Skeletal muscle tissue (tissue), 3 donors: ENCODE measurements at regions not wholly inside any gene's neighbourhood (a gene's known extent, or its start where the extent isn't known, plus 50 kb on each side); places are given as distances from the start of the nearest gene placed in this dataset.

Experiments
- H3K27ac ChIP-seq: one replicate; pipeline ENCODE4 v1.7.0; 2013; ENCODE audit warnings: mild to moderate bottlenecking, low read depth, low read length, inconsistent platforms
- H3K27me3 ChIP-seq, 3 donors: one replicate each; pipeline ENCODE4 v1.7.0; 2013; ENCODE audit warnings: low read length in 3 of 3; ENCODE audit not compliant: control insufficient read depth in 3 of 3, insufficient read depth in 3 of 3
- H3K36me3 ChIP-seq, 3 donors: one replicate each; pipeline ENCODE4 v1.7.0; 2013; ENCODE audit warnings: low read length in 3 of 3; ENCODE audit not compliant: control insufficient read depth in 3 of 3, insufficient read depth in 3 of 3
- H3K4me1 ChIP-seq, 3 donors: one replicate each; pipeline ENCODE4 v1.7.0; 2013; ENCODE audit warnings: low read length in 3 of 3, mild to moderate bottlenecking in 3 of 3; ENCODE audit not compliant: control insufficient read depth in 3 of 3, insufficient read depth in 3 of 3
- H3K4me3 ChIP-seq, 3 donors: one replicate each; pipeline ENCODE4 v1.7.0; 2013; ENCODE audit warnings: low read length in 3 of 3
- H3K9ac ChIP-seq, 3 donors: one replicate each; pipeline ENCODE4 v1.7.0; 2013; ENCODE audit warnings: low read length in 3 of 3, mild to moderate bottlenecking in 3 of 3, moderate library complexity in 2 of 3, low read depth in 1 of 3
- H3K9me3 ChIP-seq, 3 donors: one replicate each; pipeline ENCODE4 v1.7.0; 2013; ENCODE audit warnings: low read length in 3 of 3; ENCODE audit not compliant: control insufficient read depth in 3 of 3
- donor health status: Osteomylitis.

DNA sequence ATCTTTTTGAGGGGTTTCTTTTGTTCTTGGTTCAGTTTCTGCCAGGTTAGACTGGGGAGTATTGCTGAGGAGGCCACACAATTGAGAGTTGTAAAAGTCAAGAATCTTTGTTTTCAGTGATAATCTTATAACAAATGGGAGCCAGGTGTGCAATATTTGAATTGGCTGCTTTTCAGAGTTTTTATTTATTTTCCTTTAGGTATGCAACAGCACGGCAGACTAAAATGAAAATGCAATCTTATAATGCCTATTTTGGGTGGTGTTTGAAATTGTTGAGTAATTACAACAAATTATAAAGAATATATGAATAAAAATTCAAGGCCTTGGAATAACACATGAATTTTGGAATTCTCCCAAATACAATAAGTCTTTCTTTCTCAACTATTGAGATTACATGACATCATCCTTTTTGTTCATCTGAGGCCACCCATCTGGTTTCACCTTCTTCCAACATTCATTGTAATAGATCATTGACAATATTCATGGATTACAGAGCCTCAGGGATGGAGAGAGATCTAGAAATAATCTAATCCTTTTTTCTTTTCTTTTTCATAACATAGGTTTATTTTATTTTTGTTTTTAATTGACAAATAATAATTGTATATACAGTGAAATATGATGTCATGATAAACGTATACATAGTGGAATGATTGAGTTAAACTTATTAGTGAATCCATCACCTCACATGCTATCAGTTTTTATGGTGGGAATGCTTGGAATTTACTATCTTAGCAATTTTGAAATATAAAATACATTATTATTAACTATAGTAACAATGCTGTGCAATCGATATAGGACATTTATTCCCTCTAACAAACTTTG is 1061.0 kb downstream of the NR2F1-AS1 start:
- no peak overlapping the region for H3K4me3 ChIP-seq

GRCh38 chr5:92518318-92518904 is 1062.6 kb downstream of the NR2F1-AS1 start:
- Histone ChIP-seq H3K27me3 (no peaks in the 10 kb centered on the region), H3K9me3 (no peaks in the 10 kb centered on the region), H3K4me3 (no peak overlapping the region), H3K4me1 (no peaks in the 10 kb centered on the region), H3K36me3 (no peaks in the 10 kb centered on the region), H3K27ac (no peak overlapping the region), H3K9ac (no peak overlapping the region)

More for the DNA sequence above, 1061.0 kb downstream of the NR2F1-AS1 start:
- Histone ChIP-seq H3K9me3 (no peaks in the 10 kb centered on the region), H3K27me3 (no peaks in the 10 kb centered on the region), H3K27ac (no peak overlapping the region), H3K36me3 (no peaks in the 10 kb centered on the region), H3K4me1 (no peaks in the 10 kb centered on the region), H3K9ac (no peak overlapping the region)

- Histone ChIP-seq H3K27ac (no peak overlapping the region), H3K9ac (no peak overlapping the region), H3K9me3 (peaks cover 3 to 9% (median 7%) of the 10 kb centered on the region in 3 donors), H3K27me3 (no peaks in the 10 kb centered on the region), H3K4me3 (no peak overlapping the region), H3K4me1 (no peaks in the 10 kb centered on the region), H3K36me3 (no peaks in the 10 kb centered on the region)
These were observed 1066.1 kb downstream of the NR2F1-AS1 start for GRCh38 chr5:92514896-92515295.

DNA sequence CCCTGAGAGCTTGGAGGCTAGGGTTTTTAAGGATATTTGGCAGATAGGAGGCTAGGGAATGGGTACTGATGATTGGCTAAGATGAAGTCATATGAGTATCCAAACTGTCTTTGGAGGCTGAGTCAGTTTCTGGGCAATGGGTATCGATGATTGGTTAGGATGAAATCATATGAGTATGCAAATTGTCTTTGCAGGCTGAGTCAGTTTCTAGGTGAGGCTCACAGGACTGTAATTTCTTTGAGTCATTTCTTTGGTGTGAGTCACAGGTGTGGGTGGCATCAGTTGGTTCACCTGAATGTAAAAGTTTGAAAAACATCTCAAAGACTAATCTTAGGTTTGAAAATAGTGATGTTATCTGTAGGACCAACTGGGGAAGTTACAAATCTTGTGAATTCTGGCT is 1068.0 kb downstream of the NR2F1-AS1 start:
- H3K36me3 ChIP-seq: no peaks in the 10 kb centered on the region
- no peak overlapping the region for H3K27ac ChIP-seq
- H3K4me3 ChIP-seq: no peak overlapping the region
- no peaks in the 10 kb centered on the region for H3K4me1 ChIP-seq
- H3K27me3 ChIP-seq: no peaks in the 10 kb centered on the region
- peaks cover 5 to 10% (median 8%) of the 10 kb centered on the region in 3 donors for H3K9me3 ChIP-seq
- H3K9ac ChIP-seq: no peak overlapping the region

DNA sequence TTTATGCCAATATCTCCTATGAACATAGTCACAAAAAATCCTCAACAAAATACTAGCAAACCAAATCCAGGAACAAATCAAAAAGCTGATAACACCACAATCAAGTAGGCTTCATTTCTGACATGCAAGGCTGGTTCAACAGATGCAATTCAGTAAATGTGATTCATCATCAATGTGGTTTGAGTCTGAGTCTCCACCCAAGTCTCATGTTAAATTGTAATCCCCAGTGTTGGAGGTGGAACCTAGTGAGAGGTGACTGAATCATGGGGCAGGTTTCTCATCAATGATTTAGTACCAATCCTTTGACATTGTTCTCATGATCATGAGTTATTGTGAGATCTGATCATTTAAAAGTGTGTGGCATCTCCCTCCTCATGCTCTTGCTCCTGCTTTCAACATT is 1072.7 kb downstream of the NR2F1-AS1 start:
- no peaks in the 10 kb centered on the region for H3K27me3 ChIP-seq
- no peak overlapping the region for H3K27ac ChIP-seq
- H3K4me1 ChIP-seq: no peaks in the 10 kb centered on the region
- H3K36me3 ChIP-seq: no peaks in the 10 kb centered on the region
- H3K9ac ChIP-seq: no peak overlapping the region
- peaks cover 5 to 10% (median 8%) of the 10 kb centered on the region in 3 donors for H3K9me3 ChIP-seq
- H3K4me3 ChIP-seq: no peak overlapping the region

DNA sequence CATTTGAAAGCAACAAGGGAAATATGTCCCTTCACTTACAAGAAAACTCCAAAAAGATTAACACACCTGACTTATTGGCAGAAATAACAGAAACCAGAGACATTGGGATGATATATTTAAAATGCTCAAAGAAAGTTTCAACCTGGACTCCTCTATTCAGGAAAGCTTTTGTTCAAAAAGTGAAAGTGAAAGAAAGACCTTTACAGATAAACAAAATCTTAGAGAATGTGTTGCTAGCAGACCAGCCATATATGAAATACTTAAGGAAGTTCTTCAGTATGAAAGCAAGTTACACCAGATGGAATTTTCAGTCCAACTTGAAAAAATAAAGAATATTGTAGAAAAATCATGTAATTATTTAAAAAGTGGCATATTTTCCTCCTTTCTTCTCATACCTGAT is 1075.1 kb downstream of the NR2F1-AS1 start:
- Histone ChIP-seq H3K4me3 (no peak overlapping the region), H3K9me3 (peaks cover 2 to 5% (median 5%) of the 10 kb centered on the region in 3 donors), H3K9ac (no peak overlapping the region), H3K27me3 (no peaks in the 10 kb centered on the region), H3K4me1 (no peaks in the 10 kb centered on the region), H3K36me3 (no peaks in the 10 kb centered on the region), H3K27ac (no peak overlapping the region)

DNA sequence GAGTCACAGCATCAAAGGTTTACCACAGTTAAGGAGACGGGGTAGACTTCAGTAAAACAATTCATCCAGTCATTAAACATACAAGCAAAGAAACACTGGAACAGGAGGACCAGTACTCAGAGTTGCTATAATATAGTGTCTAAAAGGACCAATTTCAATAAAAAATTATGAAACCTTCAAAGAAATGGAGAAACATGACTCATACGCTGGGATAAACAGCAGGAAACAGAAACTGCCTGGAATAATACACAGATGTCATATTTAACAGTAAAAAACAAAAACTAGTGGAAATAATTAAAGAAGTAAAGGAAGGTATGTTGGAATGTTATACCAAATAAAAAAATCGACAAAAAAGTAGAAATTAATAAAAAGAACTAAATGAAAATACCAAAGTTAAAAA is 1075.9 kb downstream of the NR2F1-AS1 start:
- no peaks in the 10 kb centered on the region for H3K36me3 ChIP-seq
- peaks cover 2 to 4% (median 4%) of the 10 kb centered on the region in 3 donors for H3K9me3 ChIP-seq
- H3K27me3 ChIP-seq: no peaks in the 10 kb centered on the region
- H3K27ac ChIP-seq: no peak overlapping the region
- no peaks in the 10 kb centered on the region for H3K4me1 ChIP-seq
- H3K4me3 ChIP-seq: no peak overlapping the region
- H3K9ac ChIP-seq: no peak overlapping the region

- no peaks in the 10 kb centered on the region for H3K9me3 ChIP-seq
- H3K27me3 ChIP-seq: no peaks in the 10 kb centered on the region
- H3K36me3 ChIP-seq: no peaks in the 10 kb centered on the region
- no peak overlapping the region for H3K27ac ChIP-seq
- no peak overlapping the region for H3K4me3 ChIP-seq
- no peak overlapping the region for H3K9ac ChIP-seq
- H3K4me1 ChIP-seq: no peaks in the 10 kb centered on the region
These were observed 1076.7 kb downstream of the NR2F1-AS1 start for GRCh38 chr5:92504346-92504745.

GRCh38 chr5:92500752-92501151 is 1080.3 kb downstream of the NR2F1-AS1 start:
- no peak overlapping the region for H3K4me3 ChIP-seq
- no peaks in the 10 kb centered on the region for H3K36me3 ChIP-seq
- H3K27ac ChIP-seq: no peak overlapping the region
- no peaks in the 10 kb centered on the region for H3K27me3 ChIP-seq
- no peak overlapping the region for H3K9ac ChIP-seq
- no peaks in the 10 kb centered on the region for H3K9me3 ChIP-seq
- no peaks in the 10 kb centered on the region for H3K4me1 ChIP-seq

- Histone ChIP-seq H3K4me1 (no peaks in the 10 kb centered on the region), H3K9me3 (no peaks in the 10 kb centered on the region), H3K9ac (no peak overlapping the region), H3K27me3 (no peaks in the 10 kb centered on the region), H3K4me3 (no peak overlapping the region), H3K36me3 (no peaks in the 10 kb centered on the region), H3K27ac (no peak overlapping the region)
These were observed 1084.5 kb downstream of the NR2F1-AS1 start for GRCh38 chr5:92496545-92496944.
